ENCODE measurements at regions not wholly inside any gene's neighbourhood (a gene's known extent, or its start where the extent isn't known, plus 50 kb on each side); places are given as distances from the start of the nearest gene placed in this dataset.

DNA sequence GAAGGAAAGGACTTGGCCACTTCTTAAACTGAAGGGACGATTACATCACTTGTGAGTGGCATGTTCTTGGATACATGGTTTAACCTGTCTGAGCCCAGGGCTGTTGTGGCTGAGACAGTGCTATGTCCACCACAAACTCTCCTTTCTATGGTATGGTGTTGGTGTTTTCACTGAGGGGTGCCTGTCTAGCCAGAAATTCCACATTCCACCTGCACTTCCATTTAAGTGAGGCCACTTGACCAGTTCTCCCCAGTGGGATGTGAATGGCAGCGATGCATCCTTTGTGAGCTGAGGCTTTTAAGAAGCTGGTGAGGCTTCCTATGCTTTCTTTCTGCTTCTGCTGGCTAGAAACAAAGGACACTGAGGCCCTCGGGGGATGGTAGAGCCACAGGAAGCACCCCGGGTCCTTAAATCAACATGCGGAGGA lies 151.4 kb upstream of the CHD6 start:
- ATAC-seq (no peak), DNase-seq (no peak)
- TF ChIP-seq, protein P1, sequence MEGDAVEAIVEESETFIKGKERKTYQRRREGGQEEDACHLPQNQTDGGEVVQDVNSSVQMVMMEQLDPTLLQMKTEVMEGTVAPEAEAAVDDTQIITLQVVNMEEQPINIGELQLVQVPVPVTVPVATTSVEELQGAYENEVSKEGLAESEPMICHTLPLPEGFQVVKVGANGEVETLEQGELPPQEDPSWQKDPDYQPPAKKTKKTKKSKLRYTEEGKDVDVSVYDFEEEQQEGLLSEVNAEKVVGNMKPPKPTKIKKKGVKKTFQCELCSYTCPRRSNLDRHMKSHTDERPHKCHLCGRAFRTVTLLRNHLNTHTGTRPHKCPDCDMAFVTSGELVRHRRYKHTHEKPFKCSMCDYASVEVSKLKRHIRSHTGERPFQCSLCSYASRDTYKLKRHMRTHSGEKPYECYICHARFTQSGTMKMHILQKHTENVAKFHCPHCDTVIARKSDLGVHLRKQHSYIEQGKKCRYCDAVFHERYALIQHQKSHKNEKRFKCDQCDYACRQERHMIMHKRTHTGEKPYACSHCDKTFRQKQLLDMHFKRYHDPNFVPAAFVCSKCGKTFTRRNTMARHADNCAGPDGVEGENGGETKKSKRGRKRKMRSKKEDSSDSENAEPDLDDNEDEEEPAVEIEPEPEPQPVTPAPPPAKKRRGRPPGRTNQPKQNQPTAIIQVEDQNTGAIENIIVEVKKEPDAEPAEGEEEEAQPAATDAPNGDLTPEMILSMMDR (IDR thresholded peaks at IDR 0.05), result no peak
- intact Hi-C loops (cut with DNase I), result no loop called here
- Histone ChIP-seq H3K9me3 (no peaks in the 10 kb centered on the region), H3K36me3 (no peaks in the 10 kb centered on the region), H3K4me3 (no peak overlapping the region), H3K4me1 (no peaks in the 10 kb centered on the region), H3K27ac (no peak overlapping the region), H3K27me3 (peaks cover 3% of the 10 kb centered on the region)

DNA sequence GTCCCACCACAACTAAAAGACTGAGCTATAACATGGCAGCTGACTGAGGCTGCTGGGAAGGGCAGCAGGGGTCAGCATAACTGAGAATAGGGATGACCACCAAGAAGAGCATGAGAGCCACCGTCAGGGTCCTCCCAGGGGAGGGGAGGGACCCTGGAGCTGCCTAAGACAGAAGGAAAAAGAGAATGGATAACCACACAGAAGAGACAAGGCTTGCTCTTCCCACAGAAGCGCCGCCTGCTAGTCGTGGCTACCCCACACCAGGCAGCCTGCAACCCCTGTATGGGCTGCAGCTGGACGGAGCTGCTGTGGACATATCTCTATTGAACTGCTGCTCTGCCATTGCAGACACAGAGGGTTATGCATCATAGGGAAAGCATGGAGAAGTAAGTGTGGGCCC lies 132.0 kb upstream of the CHD6 start:
- intact Hi-C loops (cut with DNase I), result no loop called here
- DNase-seq (no peak), ATAC-seq (no peak)
- TF ChIP-seq, protein P1 (IDR thresholded peaks at IDR 0.05), result no peak
- Histone ChIP-seq H3K36me3 (no peaks in the 10 kb centered on the region), H3K9me3 (no peaks in the 10 kb centered on the region), H3K4me3 (no peak overlapping the region), H3K4me1 (no peaks in the 10 kb centered on the region), H3K27me3 (no peaks in the 10 kb centered on the region), H3K27ac (no peak overlapping the region)

DNA sequence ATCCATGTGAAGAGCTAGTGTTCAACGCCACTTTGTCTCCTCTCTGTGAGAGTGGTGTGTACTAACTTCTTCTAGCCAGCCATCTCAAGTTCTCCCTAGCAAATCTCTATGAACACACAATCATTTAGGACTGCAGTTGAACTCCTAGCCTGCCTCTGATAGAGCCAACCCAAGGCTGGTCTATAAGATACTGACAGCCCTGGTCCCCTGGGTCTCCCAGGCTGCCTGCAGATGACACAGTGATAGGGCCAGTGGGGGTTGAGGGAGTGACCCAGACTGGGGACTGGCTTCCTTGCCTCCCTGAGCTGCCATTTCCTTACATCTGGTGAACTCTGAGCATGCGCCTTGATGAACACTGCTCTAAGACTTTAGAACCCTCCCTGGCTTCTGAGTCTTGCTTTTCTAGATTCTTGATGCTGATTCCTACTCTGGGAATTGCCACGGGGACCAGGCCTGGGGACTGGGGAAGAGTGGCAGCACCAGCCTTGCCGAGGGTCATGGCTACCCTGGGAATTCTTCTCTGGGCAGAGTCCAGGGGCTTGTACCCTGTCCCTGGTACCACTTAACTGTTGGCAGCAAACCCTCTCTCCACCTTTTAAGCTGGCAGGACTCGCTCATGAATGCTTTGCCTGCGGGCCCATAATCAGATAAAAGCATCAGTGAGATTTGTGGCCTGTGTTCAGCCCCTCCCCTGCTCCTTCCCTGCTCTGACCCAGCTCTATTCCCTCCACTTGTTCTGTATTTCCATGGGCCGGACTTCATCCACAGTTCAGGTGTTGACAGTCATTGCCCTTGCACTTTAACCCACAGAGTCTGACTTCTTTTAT lies 130.8 kb upstream of the CHD6 start:
- H3K4me1 ChIP-seq, result no peaks in the 10 kb centered on the region
- TF ChIP-seq, protein P1 (IDR thresholded peaks at IDR 0.05), result no peak
- intact Hi-C loops (cut with DNase I), result no loop called here

DNA sequence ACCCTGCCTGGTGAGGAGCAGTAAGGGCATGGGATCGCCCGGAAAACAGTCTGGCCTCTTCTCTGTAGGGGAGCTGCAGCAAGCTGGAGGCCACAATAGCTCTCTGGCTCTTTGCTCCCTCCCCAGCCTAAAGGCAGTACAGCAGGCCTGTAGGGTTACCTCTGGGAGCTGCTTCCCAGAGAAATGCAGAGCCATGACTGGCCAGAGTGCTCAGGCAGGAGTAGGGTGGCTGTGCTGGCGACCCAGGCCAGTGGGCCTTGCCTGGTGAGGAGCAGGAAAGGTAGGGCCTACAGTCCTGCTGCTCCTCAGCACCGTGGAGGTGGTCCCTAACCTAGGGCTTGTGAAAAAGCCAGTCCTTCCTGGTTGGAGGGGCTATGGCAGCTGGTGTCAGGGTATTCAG lies 129.9 kb upstream of the CHD6 start:
- intact Hi-C loops (cut with DNase I), result no loop called here
- ATAC-seq, result peak; percentile 16
- H3K27ac ChIP-seq, result no peak overlapping the region
- no peaks in the 10 kb centered on the region for H3K36me3 ChIP-seq
- no peak overlapping the region for H3K4me3 ChIP-seq
- H3K27me3 ChIP-seq, result no peaks in the 10 kb centered on the region
- no peak for DNase-seq
- H3K4me1 ChIP-seq, result no peaks in the 10 kb centered on the region
- TF ChIP-seq, protein P1 (IDR thresholded peaks at IDR 0.05), result no peak
- no peaks in the 10 kb centered on the region for H3K9me3 ChIP-seq

More for the DNA sequence above, 130.8 kb upstream of the CHD6 start:
- ATAC-seq (no peak), DNase-seq (no peak)
- H3K36me3 ChIP-seq, result no peaks in the 10 kb centered on the region
- no peak overlapping the region for H3K27ac ChIP-seq
- H3K27me3 ChIP-seq, result no peaks in the 10 kb centered on the region
- H3K9me3 ChIP-seq, result no peaks in the 10 kb centered on the region
- H3K4me3 ChIP-seq, result no peak overlapping the region

DNA sequence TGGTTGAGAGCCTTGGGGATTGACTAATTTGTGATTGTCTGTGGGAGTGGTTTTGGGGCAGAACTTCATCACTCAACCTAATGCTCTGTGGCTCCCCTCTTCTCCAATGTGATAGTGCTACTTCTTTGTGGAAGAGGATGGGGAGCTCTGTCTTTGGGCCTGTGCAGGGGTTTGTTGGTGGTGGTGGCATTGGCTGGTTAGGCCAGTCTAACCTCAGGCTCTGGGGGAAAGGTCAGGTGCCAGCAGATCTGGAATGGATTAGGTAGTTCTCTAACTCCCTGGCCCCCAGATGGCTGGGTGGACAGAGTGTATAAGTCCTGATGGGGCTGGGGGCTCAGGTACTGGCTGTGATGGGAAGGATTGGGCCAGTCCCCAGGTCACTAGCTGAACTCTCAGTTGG lies 129.0 kb upstream of the CHD6 start:
- ATAC-seq, result no peak
- Histone ChIP-seq H3K27me3 (no peaks in the 10 kb centered on the region), H3K9me3 (no peaks in the 10 kb centered on the region), H3K36me3 (no peaks in the 10 kb centered on the region), H3K27ac (no peak overlapping the region), H3K4me3 (no peak overlapping the region), H3K4me1 (no peaks in the 10 kb centered on the region)
- TF ChIP-seq, protein P1 (IDR thresholded peaks at IDR 0.05), result no peak
- intact Hi-C loops (cut with DNase I), result no loop called here
- DNase-seq, result no peak

Measured in upper lobe of right lung (tissue), 1 donor.